ENCODE measurements at regions not wholly inside any gene's neighbourhood (a gene's known extent, or its start where the extent isn't known, plus 50 kb on each side); places are given as distances from the start of the nearest gene placed in this dataset.

- no peaks in the 10 kb centered on the region for H3K36me3 ChIP-seq (ENCODE audit: insufficient read depth, low read length)
- no peaks in the 10 kb centered on the region for H3K9me3 ChIP-seq (ENCODE audit: low read length)
- H3K27me3 ChIP-seq (ENCODE audit: insufficient read depth, low read depth, low read length): no peaks in the 10 kb centered on the region
- no peaks in the 10 kb centered on the region for H3K79me2 ChIP-seq (replicated peaks; ENCODE audit: insufficient read depth, low read length)
- TF ChIP-seq SMC3 (conservative IDR thresholded peaks at IDR 0.05; ENCODE audit: poor library complexity) (no peak), TAF1 (IDR thresholded peaks at IDR 0.05; ENCODE audit: low read depth) (no peak), REST (IDR thresholded peaks at IDR 0.05; ENCODE audit: borderline replicate concordance) (no peak), EP300 (conservative IDR thresholded peaks at IDR 0.05; ENCODE audit: poor library complexity, severe bottlenecking) (no peak), EZH2 (IDR thresholded peaks at IDR 0.05; ENCODE audit: borderline replicate concordance, insufficient read depth, low read length, poor library complexity, severe bottlenecking) (no peak), MXI1 (conservative IDR thresholded peaks at IDR 0.05; ENCODE audit: poor library complexity, severe bottlenecking) (no peak), POLR2AphosphoS5 (IDR thresholded peaks at IDR 0.05) (no peak), RAD21 (conservative IDR thresholded peaks at IDR 0.05) (no peak)
- TF ChIP-seq, protein P1, sequence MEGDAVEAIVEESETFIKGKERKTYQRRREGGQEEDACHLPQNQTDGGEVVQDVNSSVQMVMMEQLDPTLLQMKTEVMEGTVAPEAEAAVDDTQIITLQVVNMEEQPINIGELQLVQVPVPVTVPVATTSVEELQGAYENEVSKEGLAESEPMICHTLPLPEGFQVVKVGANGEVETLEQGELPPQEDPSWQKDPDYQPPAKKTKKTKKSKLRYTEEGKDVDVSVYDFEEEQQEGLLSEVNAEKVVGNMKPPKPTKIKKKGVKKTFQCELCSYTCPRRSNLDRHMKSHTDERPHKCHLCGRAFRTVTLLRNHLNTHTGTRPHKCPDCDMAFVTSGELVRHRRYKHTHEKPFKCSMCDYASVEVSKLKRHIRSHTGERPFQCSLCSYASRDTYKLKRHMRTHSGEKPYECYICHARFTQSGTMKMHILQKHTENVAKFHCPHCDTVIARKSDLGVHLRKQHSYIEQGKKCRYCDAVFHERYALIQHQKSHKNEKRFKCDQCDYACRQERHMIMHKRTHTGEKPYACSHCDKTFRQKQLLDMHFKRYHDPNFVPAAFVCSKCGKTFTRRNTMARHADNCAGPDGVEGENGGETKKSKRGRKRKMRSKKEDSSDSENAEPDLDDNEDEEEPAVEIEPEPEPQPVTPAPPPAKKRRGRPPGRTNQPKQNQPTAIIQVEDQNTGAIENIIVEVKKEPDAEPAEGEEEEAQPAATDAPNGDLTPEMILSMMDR (IDR thresholded peaks at IDR 0.05; ENCODE audit: poor library complexity, severe bottlenecking): no peak
- no peak overlapping the region for H3K27ac ChIP-seq (ENCODE audit: low read length)
- H4K20me1 ChIP-seq (ENCODE audit: insufficient read depth): no peaks in the 10 kb centered on the region
- H3K4me2 ChIP-seq (ENCODE audit: low read length): no peak overlapping the region
- no peak overlapping the region for H2AFZ ChIP-seq (ENCODE audit: low read depth, low read length)
- H3K9ac ChIP-seq (ENCODE audit: low read length): no peak overlapping the region
- no peaks in the 10 kb centered on the region for H3K9me2 ChIP-seq (ENCODE audit: insufficient read depth, low read length)
- no peaks in the 10 kb centered on the region for H3F3A ChIP-seq (ENCODE audit: insufficient read depth, low read length, poor library complexity, severe bottlenecking)
- no peak overlapping the region for H3K4me3 ChIP-seq (ENCODE audit: low read length)
Observed at GRCh38 chr13:108120302-108120701, 95.0 kb downstream of the LIG4 start.

DNA sequence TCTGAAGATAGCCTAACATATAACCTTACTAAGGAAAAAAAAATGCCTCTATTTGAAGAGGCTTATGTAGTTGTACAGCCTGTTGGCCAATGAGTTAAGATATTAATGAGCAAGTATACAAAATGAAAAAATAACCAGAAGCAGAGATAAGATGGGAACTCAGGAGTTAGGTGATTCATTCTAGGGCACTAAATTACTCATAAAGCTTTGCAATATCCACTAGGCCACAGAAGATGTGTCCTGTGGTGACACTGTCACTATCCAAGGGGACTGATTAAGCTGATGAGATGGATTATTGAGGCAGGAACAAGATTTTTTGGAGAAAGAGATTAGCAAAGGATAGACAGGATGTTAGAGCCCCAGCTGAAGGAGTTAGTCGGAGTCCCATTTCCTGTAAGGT lies 99.6 kb downstream of the LIG4 start:
- Histone ChIP-seq H2AFZ (ENCODE audit: low read depth, low read length) (no peak overlapping the region), H3K9me3 (ENCODE audit: low read length) (no peaks in the 10 kb centered on the region), H3F3A (ENCODE audit: insufficient read depth, low read length, poor library complexity, severe bottlenecking) (no peaks in the 10 kb centered on the region), H3K36me3 (ENCODE audit: insufficient read depth, low read length) (no peaks in the 10 kb centered on the region), H3K4me3 (ENCODE audit: low read length) (no peak overlapping the region), H3K27ac (ENCODE audit: low read length) (no peak overlapping the region), H3K4me2 (ENCODE audit: low read length) (no peak overlapping the region), H4K20me1 (ENCODE audit: insufficient read depth) (no peaks in the 10 kb centered on the region), H3K27me3 (ENCODE audit: insufficient read depth, low read depth, low read length) (no peaks in the 10 kb centered on the region), H3K9me2 (ENCODE audit: insufficient read depth, low read length) (no peaks in the 10 kb centered on the region), H3K9ac (ENCODE audit: low read length) (no peak overlapping the region), H3K79me2 (replicated peaks; ENCODE audit: insufficient read depth, low read length) (no peaks in the 10 kb centered on the region)
- TF ChIP-seq, protein P1 (IDR thresholded peaks at IDR 0.05; ENCODE audit: poor library complexity, severe bottlenecking): no peak
- TF ChIP-seq TAF1 (IDR thresholded peaks at IDR 0.05; ENCODE audit: low read depth): no peak
- no peak for TF ChIP-seq SMC3 (conservative IDR thresholded peaks at IDR 0.05; ENCODE audit: poor library complexity)
- TF ChIP-seq MXI1 (conservative IDR thresholded peaks at IDR 0.05; ENCODE audit: poor library complexity, severe bottlenecking): no peak
- no peak for TF ChIP-seq POLR2AphosphoS5 (IDR thresholded peaks at IDR 0.05)
- no peak for TF ChIP-seq EP300 (conservative IDR thresholded peaks at IDR 0.05; ENCODE audit: poor library complexity, severe bottlenecking)
- no peak for TF ChIP-seq REST (IDR thresholded peaks at IDR 0.05; ENCODE audit: borderline replicate concordance)

Measured in neural cell (in vitro differentiated cells).